HG02610 (cell line): ENCODE measurements at regions not wholly inside any gene's neighbourhood (a gene's known extent, or its start where the extent isn't known, plus 50 kb on each side); places are given as distances from the start of the nearest gene placed in this dataset.

ENCODE experiments used
- ATAC-seq: cut with Tn5 transposase; IDR thresholded peaks from one replicate; pipeline ENCODE4 v1.9.1; 2021; ENCODE audit warnings: mild to moderate bottlenecking, moderate library complexity; ENCODE audit not compliant: unreplicated experiment

DNA sequence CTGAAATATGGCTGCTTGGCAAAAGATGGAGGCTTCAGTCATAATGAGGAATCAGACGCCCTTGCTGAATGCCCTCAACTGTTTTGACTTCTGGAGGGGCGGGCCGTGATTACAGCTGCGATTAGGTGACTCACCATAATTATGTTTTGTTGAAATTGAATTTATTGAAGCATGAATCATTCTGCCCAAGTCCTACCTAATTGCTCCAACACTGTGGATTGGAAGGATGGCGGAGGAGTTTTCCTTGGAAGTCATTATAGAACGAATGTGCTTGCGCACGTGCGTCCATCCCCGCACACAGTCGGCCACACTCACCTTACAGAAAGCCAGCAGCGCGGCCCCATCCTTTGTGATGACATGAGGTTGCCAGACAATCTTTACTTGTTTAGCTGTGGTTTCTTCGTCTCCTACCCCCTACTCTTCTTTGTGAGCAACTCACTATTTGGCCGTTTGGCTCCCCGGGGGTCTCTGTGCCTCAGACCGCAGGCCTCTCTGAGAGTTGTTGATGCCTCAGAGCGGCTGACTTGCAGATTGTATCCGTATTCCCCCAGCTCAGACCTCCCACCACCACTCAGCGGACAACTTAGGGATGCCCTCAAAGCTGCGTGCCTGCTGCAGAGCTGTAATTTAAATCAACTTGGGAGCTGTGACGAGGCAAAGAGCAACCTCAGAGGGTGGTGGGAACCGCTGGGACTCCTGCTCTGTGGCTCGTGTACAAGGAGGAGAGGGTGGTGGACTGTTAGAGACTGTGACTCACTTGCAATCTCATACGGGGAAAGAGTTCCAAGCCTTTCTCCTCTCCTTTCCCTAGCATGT is 513.4 kb downstream of the TNS1 start:
- ATAC-seq, result no peak

DNA sequence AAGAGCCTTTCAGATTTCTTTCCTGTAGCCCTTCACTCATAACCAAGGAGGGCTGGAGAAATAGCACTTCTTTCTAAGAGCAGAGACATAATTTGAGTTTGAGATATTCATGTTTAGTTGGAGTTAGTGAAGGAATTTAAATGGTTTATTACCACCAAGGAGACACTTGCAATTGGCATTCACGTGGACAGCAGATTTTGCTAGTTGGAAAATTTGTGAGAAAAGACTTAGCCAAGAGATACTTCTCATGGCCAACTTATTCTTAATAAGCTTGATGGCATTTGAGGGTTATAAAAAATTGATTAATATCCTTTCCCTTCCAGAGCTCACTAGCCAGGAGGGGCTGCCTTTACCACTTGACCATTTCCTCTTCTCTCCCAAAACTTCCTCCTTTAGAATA is 518.7 kb downstream of the TNS1 start:
- no peak for ATAC-seq

DNA sequence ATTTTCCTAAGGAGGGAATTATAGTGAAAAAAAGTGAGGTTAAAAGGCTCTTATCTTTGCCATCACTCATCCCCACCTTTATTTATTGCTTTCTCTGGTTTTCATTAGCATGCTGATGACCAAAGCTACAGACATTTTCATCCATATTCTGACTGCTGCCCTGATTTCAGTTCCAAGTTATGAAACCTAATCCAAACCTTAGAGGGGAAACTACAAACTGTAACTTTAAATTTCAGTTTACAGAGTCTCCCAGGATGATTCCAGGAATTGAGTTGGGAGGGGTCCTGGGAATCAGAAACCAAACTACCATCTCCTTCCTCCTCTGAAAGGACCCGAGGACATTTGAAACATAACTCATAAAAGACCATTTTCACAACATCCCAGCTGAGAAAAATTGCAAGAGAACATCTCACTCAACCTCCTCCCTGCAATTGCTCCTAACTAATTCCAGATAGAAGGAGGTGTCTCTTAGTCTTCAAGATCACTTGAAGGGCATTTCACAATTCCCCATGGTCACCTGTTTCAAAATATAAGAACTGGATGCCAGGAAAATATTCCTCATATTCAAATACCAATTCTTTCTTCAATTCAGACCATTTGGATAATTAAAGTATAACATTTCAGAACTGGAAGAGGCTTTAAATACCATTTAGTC is 520.6 kb downstream of the TNS1 start:
- ATAC-seq, result no peak

DNA sequence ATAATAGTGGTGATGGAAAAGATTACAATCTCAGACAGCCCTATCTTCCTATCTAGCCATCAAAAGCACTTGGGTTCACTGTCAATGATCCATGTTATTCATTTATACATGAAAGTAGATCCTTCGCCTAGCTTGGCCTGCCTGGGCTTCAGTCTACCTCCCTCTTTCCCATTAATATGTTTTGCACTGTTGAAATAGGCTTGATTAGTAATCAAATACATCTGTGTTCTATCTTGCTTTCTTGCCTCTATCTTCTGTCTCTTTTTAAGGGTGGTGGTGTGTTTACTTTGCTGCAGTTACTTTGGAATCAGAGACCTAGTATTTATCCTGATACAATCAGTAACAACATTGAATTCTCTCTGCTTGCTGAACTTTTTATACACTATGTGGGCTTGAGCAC is 521.2 kb downstream of the TNS1 start:
- no peak for ATAC-seq

DNA sequence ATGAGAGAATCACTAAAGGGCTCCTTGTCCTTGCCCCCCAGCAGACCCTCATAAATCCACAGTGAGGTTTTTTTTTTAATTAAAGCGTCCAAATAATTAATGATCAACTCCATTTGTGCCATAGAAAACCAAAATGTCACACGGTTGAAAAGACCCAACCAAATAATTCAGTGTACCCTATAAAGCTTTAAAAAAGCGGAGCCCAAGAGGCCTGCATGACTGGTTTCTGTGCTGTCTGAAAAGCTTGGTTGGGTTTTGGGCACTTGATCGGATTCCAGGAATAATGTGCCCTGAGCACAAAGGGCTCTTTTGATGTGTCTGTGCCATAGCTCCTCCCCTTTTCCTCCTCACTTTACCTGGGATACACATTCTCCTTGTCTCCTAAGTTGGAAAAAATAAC is 523.2 kb downstream of the TNS1 start:
- ATAC-seq, result no peak

DNA sequence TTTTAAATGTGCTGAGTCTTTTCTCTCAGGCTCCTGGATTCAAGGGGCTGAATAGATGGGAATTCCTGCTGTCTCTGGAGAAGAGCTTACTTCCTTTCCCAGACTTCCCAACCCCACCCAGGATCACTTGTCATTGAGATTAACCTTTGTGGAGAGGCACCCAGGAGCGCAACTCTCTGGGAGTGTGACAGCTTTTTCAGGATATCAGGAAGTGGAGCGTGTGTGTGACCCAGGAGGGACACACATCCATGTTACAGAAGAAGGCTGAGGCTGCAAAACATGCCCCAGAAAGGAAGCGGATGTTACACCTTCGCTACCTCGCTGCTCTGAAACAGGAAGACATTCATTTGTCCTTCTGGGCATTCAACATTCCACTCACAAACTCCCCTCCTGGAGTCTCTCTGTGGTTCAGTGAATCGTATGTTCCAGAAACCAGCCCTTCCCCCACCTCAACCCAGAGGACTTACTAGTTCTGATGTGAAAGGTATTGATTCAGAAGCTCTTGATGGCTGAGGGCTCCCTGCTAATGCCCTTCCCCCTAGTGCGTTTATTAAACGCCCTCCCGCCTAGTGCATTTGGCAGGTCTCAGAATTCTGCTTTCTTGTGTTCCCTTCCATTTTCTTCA is 523.9 kb downstream of the TNS1 start:
- ATAC-seq, result no peak

DNA sequence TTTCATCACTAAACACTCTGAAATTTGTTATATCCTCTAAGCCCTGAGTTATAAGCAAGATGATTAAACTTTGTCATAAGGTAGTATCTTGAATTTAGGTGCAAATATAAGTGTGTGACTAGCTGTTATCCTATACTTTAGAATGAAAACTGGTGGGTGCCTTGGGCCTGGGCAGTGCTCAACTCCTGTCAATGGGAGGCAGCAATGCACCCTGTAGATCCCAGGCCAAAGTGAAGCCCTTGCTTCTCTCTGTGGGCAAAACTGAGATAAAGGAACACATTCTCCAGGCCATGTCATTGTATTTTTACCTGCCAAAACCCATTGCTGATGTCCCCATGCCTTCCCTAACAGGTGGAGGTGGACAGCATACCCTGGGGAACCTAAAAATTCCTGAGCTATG is 525.2 kb downstream of the TNS1 start:
- ATAC-seq, result no peak

DNA sequence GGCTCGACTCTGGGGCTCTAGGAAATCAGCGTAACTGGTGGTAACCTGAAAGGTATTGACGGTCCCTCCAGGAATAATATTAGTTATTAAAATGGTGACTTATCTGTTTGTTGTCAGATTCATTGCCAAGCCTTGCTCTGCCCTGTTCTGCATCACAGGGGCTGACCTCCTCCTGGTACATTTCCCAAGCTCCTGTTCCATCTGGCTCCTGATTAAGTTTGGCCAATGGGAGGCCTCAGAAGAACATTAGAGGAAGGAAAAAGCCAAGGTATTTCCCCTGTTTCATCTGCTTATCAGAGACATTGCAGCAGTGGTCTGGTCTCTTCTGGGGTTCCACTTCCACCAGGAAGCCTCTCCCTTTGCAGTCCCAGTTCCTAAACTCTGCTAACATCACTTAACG is 527.0 kb downstream of the TNS1 start:
- no peak for ATAC-seq

DNA sequence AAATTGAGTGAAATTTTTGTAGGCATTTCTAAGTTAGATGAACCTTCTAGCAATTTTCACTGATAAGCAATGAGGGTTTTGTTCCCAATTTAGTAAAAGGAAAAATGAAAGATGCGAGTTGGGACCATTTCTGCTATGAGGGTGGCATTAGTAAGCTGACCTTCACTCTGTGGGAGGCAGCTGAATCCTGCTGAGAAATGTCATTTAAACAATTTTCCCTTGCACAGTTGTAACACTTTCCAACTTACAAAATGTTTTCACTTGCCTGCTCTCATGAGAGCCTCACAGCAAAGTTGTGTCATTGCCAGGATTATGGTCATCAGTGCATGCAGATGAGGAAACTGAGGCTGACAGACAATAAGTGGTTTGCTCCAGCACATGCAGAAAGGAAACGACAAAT is 527.7 kb downstream of the TNS1 start:
- ATAC-seq, result no peak

DNA sequence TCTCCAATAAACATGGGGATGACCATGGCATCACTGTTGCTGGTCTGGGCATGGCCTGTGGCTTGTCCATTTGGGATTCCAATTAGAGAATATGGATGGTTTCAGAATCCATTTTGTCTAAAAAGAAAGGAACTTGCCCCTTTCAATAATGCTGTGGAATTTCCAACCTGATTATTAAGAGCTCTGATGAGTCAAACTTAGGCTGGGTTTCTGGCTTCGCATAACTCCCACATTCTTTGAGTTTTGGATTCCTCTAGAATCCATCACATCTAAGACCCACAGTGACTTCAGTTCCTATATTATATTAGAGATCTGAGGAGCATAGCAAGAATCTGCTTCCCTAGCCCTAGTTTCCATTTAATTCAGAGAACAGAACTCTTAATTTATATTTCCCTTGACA is 531.5 kb downstream of the TNS1 start:
- no peak for ATAC-seq

DNA sequence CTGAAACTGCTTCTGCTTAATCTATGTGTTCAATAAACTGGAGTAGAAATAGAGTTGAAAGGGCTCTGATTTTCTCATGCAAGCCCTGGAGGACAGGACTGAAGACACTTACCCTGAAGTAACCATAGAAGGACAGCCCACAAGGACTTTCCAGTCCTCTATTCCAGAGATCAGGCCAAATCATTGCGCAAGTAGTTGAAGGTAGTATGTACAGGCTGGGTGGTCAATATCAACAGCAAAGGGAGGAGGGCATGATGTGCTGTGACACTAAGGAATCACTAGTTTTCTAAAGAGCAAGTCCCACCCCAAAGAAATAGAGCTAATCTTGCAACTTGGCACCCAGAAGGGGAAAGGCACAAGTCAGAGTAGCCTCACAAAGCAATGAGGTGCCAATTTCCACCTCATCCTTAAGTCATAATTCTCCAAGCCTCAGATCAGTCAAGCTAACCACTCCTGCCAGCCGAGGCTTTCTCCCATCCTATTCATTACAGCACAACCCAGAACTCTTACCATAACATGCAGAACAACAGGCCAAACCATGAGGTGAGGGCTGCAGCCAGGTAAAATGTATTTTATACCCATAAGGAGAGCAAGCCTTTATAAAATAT is 533.5 kb downstream of the TNS1 start:
- ATAC-seq, result no peak

DNA sequence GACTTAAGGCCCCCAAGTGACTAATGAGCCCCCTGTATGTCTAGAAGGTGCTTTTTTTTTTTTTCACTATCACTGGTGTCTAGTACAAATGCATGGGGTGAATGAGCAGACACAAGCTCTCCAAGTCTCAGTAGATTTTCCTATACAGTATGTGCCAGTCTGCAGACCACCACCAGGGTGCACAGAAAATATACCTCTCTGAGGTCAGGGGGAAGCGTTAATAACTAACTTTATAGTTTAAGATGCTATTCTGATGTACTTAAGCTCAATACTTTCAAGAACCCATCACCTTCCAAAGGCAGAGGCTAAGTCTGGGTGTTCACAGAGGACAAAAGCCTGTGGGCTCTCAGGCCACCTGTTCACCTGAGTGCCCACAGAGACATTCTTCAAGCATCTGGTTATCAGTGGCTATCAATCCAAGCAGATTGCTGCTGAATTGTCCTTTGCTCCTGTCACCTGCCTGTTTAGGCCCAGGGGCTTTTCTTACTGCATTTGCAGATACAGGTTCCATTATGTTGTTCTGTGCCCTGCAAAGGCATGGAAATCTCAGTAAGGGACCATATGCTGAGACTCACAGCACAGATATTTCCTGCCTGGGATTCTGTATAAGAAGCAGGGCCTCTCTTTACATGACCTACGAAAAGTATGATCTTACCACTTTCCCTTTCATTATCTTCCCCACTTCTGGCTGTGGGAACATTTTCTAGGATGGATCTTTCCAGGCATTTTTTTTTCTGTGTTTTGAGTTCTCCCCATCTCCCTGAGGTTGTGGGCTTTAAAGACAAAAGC is 534.6 kb downstream of the TNS1 start:
- no peak for ATAC-seq

DNA sequence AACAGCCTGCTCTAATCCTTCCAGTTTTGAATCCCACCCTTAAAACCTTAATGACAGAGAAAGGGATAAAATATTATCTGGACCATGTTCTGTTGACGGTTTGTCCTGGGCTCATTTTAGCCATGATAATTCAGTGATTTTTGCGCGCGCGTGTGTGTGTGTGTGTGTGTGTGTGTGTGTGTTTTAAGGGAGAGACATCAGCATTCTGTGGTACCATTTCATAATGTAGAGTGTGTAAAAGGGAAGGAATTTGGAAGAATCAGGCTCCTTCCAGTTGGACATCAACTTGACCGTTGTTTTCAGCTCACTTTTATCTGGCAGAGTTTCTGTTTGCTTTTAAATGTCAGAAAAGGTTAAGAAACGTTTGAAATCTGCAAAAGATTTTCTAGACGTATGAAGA is 535.5 kb downstream of the TNS1 start:
- no peak for ATAC-seq

DNA sequence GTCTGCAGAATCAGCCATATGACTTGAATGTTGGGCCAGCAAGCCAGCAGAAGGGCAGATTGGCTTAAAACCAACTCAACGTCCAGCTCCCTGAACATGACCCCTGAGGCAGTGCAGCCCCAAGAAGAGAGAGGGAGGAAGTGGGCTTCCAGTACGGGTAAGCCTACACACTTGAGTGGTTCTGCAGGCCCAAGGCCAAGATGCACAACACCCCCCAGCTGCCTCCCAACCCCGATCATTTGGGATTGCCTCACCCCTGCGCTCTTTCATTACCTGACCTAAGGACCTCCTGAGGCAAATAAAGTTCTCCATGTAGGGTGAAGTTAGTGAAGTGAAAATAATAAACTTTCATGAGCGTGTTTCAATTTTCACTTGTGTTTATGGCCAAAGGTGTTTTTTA is 536.0 kb downstream of the TNS1 start:
- ATAC-seq, result no peak

DNA sequence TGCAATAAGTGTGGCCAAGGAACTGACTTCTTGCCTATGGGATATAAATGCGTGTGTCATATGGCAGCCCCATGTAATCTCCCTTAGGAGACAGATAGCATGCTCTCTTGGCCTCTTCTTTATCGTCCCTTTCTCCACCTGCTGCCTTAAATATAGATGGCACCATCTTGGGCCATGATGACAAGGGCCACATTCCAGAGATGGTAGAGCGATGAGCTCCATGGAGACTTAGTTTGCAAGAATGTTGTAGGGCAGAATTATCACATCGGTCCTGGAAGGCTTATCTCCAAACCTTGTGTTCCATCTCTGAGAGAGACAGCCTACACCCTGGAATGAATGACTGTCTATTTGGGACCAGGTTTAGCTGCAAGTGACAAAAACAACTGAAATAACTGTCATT is 536.7 kb downstream of the TNS1 start:
- ATAC-seq, result no peak

DNA sequence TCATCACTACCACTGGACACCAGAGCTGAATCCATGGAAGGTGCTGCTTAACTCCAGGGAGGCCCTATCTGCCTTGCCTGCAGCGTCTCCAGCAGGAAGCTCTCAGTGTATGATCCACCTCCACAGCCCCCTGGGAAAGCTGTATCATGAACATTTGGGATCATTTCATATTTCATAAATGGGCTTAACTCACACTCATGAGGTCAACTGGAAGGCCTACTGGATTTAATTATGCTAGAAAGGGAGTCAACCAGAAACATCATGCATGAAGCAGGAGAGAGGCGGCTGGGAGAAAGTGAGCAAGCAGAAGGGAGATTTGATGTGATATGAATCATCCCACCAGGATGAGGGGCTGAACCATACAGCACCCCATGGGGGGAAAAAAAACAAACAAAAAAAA is 537.7 kb downstream of the TNS1 start:
- ATAC-seq, result no peak

DNA sequence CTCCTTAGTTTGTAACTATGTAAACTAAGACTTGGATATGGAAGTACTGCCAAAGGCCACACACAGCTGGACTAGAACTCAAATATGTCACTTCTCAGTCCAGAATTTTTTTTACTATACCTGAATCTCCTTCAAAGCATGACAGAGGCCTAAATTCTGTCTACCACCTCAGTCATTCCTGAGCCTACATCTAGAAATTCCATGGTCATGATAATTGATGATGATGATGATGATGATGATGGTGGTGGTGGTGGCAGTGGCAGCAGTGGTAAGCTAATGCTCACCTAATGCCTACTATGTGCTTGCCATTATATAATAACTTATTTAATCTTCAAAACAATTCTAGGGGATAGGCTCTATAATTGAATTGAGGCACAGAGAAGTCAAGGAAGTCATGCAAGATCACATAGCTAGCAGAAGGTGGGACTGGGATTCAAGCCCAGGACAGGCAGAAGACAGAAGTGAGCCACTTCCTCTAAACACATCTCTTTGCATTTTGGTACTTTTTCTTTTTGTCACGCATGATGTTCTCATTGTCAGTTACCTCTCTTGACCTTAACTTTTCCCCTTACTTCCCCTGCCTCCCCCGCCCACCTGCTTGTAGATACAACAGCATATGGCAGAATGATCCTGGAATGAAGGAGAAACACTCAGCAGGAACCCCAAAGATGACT is 539.3 kb downstream of the TNS1 start:
- ATAC-seq, result no peak

DNA sequence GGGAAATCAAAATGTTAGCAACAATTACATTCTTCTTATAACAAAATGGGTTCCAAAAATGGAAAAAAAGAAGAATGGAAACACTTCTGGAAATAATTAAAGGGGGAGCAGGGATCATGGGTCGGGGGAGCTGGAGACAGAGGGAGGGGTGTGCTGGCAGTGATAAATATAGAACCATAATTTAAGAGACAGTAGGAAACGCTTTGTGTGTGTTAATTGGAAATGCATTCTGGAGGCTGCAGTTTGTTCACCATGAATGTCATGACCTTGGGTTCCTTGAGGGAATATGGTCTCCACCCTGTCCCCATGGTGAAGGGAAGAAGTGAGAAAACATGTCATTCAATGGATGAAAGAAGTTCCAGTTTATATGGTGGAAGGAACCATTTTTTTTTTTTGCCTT is 540.7 kb downstream of the TNS1 start:
- no peak for ATAC-seq

DNA sequence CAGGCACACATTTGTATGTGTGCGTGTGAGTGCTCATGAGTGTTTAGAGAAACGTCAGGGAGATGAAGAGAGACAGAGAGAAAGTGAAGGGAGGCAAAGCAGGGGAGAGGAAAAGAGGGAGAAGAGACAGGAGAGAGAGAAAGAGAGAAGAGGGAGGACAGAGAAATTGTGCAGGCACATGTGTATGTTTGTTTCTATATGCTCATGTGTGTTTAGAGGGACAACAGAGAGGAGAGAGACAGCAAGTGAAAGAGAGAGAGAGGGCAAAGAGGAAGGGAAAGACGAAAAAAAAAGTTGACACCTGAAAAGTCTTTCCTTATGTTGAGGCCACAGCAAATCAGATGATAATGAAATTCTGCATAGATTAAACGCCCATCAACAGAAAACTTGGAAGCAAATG is 541.1 kb downstream of the TNS1 start:
- no peak for ATAC-seq

DNA sequence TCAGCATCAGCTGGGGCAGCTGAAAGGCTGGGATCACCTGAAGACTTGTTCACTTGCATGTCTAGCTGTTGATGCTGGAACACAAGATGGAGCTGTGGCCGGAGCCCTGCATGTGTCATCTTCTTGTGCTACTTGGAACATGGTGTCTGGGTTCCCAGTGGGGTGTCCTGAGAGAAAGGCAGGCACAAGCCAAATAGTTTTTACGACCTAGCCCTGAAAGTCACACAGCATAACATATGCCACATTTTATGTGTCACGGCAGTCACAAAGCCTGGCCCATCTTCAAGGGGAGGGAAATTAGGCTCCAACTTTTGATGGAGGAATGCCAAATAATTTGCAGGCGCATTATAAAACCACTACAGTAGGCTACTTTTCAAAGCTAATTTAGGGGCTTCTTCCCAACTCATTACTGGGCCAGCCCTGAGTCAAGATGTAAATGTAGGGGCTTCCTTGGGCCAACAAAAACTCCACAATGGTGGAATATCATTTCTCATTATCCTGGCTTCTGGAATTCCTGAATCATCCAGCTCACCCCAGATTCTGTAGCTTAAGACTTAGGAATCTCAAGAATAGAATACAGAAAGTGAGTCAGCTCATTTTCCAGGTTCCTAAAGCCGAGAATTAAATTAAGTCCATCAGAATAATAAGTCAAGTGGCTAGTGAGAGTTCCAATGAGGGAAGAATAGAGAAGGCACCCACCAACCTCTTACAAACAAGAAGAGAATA is 543.0 kb downstream of the TNS1 start:
- no peak for ATAC-seq
